Nephron progenitor cell (in vitro differentiated cells): ENCODE measurements at regions not wholly inside any gene's neighbourhood (a gene's known extent, or its start where the extent isn't known, plus 50 kb on each side); places are given as distances from the start of the nearest gene placed in this dataset.

Source experiments
- DNase-seq: peaks from one replicate; pipeline ENCODE4 v3.0.0; 2021
- H3K27ac Mint-ChIP-seq: 2 replicates; pipeline ENCODE4 v1.8.0; 2021; ENCODE audit warnings: mild to moderate bottlenecking, moderate library complexity, mixed read lengths
- H3K27me3 Mint-ChIP-seq: 2 replicates; pipeline ENCODE4 v1.8.0; 2021; ENCODE audit warnings: mild to moderate bottlenecking, low read depth, mixed read lengths; ENCODE audit not compliant: poor library complexity
- H3K36me3 Mint-ChIP-seq: 2 replicates; pipeline ENCODE4 v1.8.0; 2021; ENCODE audit warnings: low read depth, mixed read lengths
- H3K4me1 Mint-ChIP-seq: 2 replicates; pipeline ENCODE4 v1.8.0; 2021; ENCODE audit warnings: mixed read lengths
- H3K4me3 Mint-ChIP-seq: 2 replicates; pipeline ENCODE4 v1.8.0; 2021; ENCODE audit warnings: mild to moderate bottlenecking, moderate library complexity, mixed read lengths
- H3K9me3 Mint-ChIP-seq: 2 replicates; pipeline ENCODE4 v1.8.0; 2021; ENCODE audit warnings: mild to moderate bottlenecking, moderate library complexity, mixed read lengths
- CTCF ChIP-seq: fragments of 200-600 bp; sonication (generic); IDR thresholded peaks from 2 replicates; pipeline ENCODE4 v1.5.0; 2021; ENCODE audit warnings: antibody characterized with exemption

DNA sequence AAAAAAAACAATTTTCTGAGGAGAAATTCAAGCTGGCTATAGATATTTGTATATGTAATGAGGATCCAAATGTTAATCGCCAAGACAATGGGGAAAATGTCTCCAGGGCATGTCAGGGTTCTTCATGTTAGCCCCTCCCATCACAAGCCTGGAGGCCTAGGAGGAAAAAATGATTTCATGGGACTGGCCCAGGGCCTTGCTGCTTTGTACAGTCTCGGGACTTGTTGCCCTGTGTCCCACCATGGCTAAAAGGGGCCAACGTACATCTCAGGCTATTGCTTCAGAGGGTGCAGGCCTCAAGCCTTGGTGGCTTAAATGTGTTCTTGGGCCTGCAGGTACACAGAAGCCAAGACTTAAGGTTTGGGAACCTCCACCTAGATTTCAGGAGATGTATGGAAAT is 62.1 kb upstream of the SLC5A12 start:
- no peak for DNase-seq
- Mint-ChIP-seq H3K27ac (no peak overlapping the region), H3K36me3 (peaks cover 6% of the 10 kb centered on the region), H3K27me3 (peaks cover 4% of the 10 kb centered on the region), H3K4me1 (peaks cover 6% of the 10 kb centered on the region), H3K9me3 (peaks cover 28% of the 10 kb centered on the region), H3K4me3 (no peak overlapping the region)
- TF ChIP-seq CTCF: no peak

DNA sequence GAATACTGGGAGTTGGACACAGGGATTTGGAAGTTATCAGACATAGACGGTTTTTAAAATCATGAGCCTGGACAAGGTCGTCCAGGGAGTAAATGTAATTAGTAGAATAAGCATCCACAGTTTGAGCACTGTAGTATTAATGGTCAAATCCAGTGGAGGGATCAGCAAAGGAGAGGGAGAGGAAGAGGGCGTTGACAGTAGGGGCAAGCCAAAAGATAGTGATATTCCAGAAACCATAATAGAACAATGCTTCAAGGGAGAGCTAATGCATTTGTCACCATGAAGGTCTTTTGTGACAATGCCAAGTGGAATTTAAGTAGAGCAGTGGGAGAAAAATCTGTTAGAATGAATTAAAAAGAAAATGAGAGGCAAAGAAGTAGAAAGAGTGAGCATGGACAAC is 68.9 kb upstream of the SLC5A12 start:
- DNase-seq: no peak
- no peaks in the 10 kb centered on the region for H3K36me3 Mint-ChIP-seq
- peaks cover 3% of the 10 kb centered on the region for H3K9me3 Mint-ChIP-seq
- peaks cover 4% of the 10 kb centered on the region for H3K4me1 Mint-ChIP-seq
- TF ChIP-seq CTCF: no peak
- H3K27ac Mint-ChIP-seq: no peak overlapping the region
- H3K27me3 Mint-ChIP-seq: no peaks in the 10 kb centered on the region
- no peak overlapping the region for H3K4me3 Mint-ChIP-seq

- Mint-ChIP-seq H3K4me3 (no peak overlapping the region), H3K36me3 (no peaks in the 10 kb centered on the region), H3K9me3 (no peaks in the 10 kb centered on the region), H3K27me3 (no peaks in the 10 kb centered on the region), H3K4me1 (no peaks in the 10 kb centered on the region), H3K27ac (no peak overlapping the region)
- no peak for TF ChIP-seq CTCF
- no peak for DNase-seq
These were observed 71.1 kb upstream of the SLC5A12 start for GRCh38 chr11:26792941-26793340.

- no peak overlapping the region for H3K4me3 Mint-ChIP-seq
- H3K4me1 Mint-ChIP-seq: no peaks in the 10 kb centered on the region
- no peak for DNase-seq
- H3K27me3 Mint-ChIP-seq: no peaks in the 10 kb centered on the region
- H3K27ac Mint-ChIP-seq: no peak overlapping the region
- no peak for TF ChIP-seq CTCF
- H3K36me3 Mint-ChIP-seq: no peaks in the 10 kb centered on the region
- H3K9me3 Mint-ChIP-seq: no peaks in the 10 kb centered on the region
These were observed 71.6 kb upstream of the SLC5A12 start for GRCh38 chr11:26793487-26793886.

DNA sequence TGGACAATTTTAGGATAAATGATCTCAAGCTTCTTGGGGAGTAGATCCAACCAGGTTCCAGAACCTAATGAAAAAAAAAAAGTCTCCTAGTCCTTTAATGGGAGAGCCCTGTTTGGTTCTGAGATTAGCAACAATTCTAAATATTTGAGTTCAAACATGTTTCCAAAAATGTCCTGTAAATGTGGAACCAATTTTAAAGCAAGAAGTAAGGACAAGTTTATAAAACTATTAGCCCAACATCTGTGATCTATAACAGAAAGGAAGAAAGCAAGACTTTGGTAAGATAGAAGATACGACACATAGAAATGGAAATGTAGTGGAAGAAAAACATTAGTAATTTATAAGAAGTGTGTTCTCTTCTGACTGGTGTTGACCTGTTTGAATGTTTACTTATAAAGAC is 79.7 kb upstream of the SLC5A12 start:
- no peaks in the 10 kb centered on the region for H3K27me3 Mint-ChIP-seq
- no peak overlapping the region for H3K27ac Mint-ChIP-seq
- no peak for DNase-seq
- TF ChIP-seq CTCF: no peak
- H3K36me3 Mint-ChIP-seq: no peaks in the 10 kb centered on the region
- H3K4me3 Mint-ChIP-seq: no peak overlapping the region
- peaks cover 3% of the 10 kb centered on the region for H3K9me3 Mint-ChIP-seq
- no peaks in the 10 kb centered on the region for H3K4me1 Mint-ChIP-seq

- Mint-ChIP-seq H3K9me3 (peaks cover 3% of the 10 kb centered on the region), H3K4me3 (no peak overlapping the region), H3K36me3 (no peaks in the 10 kb centered on the region), H3K27ac (no peak overlapping the region), H3K4me1 (no peaks in the 10 kb centered on the region), H3K27me3 (no peaks in the 10 kb centered on the region)
- no peak for TF ChIP-seq CTCF
- DNase-seq: no peak
These were observed 83.1 kb upstream of the SLC5A12 start for GRCh38 chr11:26805001-26805400.
